Neural progenitor cell (in vitro differentiated cells): ENCODE measurements at regions not wholly inside any gene's neighbourhood (a gene's known extent, or its start where the extent isn't known, plus 50 kb on each side); places are given as distances from the start of the nearest gene placed in this dataset.

ENCODE experiments used
- EZH2 ChIP-seq: fragments of 200-600 bp; sonication (generic); IDR thresholded peaks from 2 replicates; pipeline ENCODE4 v1.6.1; 2017; ENCODE audit warnings: antibody characterized with exemption, mild to moderate bottlenecking, moderate library complexity
- EZH2phosphoT487 ChIP-seq: fragments of 200-600 bp; sonication (generic); IDR thresholded peaks from 2 replicates; pipeline ENCODE4 v1.6.1; 2017; ENCODE audit warnings: antibody characterized with exemption
- TF ChIP-seq, protein P1 (sequence below): fragments of 200-600 bp; sonication (generic); IDR thresholded peaks from 2 replicates; pipeline ENCODE4 v1.5.1; 2017; ENCODE audit warnings: antibody characterized with exemption, mild to moderate bottlenecking

- TF ChIP-seq, protein P1, sequence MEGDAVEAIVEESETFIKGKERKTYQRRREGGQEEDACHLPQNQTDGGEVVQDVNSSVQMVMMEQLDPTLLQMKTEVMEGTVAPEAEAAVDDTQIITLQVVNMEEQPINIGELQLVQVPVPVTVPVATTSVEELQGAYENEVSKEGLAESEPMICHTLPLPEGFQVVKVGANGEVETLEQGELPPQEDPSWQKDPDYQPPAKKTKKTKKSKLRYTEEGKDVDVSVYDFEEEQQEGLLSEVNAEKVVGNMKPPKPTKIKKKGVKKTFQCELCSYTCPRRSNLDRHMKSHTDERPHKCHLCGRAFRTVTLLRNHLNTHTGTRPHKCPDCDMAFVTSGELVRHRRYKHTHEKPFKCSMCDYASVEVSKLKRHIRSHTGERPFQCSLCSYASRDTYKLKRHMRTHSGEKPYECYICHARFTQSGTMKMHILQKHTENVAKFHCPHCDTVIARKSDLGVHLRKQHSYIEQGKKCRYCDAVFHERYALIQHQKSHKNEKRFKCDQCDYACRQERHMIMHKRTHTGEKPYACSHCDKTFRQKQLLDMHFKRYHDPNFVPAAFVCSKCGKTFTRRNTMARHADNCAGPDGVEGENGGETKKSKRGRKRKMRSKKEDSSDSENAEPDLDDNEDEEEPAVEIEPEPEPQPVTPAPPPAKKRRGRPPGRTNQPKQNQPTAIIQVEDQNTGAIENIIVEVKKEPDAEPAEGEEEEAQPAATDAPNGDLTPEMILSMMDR = no peak
- no peak for TF ChIP-seq EZH2
- no peak for TF ChIP-seq EZH2phosphoT487
Observed at GRCh38 chr2:77864426-77864825, 342.2 kb upstream of the LRRTM4 start.
